GM18520 (cell line): ENCODE measurements at regions not wholly inside any gene's neighbourhood (a gene's known extent, or its start where the extent isn't known, plus 50 kb on each side); places are given as distances from the start of the nearest gene placed in this dataset.

ENCODE experiments used
- ATAC-seq: cut with Tn5 transposase; IDR thresholded peaks from one replicate; pipeline ENCODE4 v1.9.1; 2021; ENCODE audit not compliant: unreplicated experiment

GRCh38 chr21:27265492-27265891, 298.6 kb upstream of the ADAMTS5 start:
- ATAC-seq = no peak

- ATAC-seq = no peak
These were observed 294.8 kb upstream of the ADAMTS5 start for GRCh38 chr21:27261676-27262075.

- ATAC-seq = no peak
These were observed 293.8 kb upstream of the ADAMTS5 start for GRCh38 chr21:27260728-27261127.

DNA sequence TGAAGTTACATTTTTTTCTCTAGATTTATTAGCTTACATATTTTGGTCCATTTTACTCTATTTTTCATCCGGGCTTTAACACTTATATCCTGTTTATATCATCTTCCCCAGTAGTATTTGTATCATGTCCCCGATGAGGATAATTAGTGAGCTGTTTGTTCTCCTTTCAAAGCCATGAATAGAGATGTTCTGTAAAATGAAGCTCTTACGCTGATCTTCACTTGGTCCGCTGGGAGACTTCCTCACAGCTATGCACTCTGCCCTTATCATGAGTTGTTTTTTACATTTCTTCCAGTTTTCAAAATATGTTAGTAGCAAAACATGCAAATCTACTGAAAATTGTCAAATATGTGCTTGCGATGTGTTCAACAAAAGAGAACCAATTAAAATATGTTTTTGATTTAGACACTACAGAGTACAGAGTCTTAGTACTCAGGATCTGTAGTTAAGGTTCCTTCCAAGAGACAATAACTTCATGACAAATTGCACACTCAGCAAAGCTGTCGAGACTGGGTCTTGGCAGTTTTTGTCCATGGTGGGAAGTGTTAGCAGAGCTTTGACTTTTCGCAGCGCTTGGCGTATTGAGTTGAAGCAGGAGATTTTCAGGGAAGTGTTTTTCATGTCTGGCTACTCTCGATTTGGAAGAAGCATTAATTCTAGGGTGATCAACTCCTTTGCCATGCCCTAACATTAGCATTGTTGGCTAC, 292.0 kb upstream of the ADAMTS5 start:
- no peak for ATAC-seq

- no peak for ATAC-seq
These were observed 291.1 kb upstream of the ADAMTS5 start for GRCh38 chr21:27257908-27258556.

- no peak for ATAC-seq
These were observed 290.3 kb upstream of the ADAMTS5 start for GRCh38 chr21:27257226-27257625.

- ATAC-seq = no peak
These were observed 284.9 kb upstream of the ADAMTS5 start for GRCh38 chr21:27251752-27252151.

GRCh38 chr21:27250366-27250765, 283.5 kb upstream of the ADAMTS5 start:
- ATAC-seq = no peak

DNA sequence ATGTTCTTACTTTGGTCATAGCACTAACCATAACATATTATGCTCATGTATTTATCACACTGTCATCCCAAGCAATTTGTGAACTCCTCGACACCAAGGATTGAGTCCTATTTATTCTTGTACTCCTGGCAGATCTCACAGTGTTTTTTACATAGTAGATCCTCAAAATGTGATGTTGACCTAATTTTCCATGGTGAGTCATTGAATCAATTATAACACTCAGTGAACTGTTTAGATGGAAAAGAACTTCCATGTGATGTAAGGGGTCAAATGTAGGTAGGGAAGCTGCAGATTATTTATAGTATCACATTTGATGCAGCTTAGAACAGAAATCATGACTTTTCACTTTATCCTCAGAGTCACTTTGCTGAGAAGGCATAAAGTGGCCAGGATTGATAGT, 281.9 kb upstream of the ADAMTS5 start:
- no peak for ATAC-seq

- no peak for ATAC-seq
These were observed 279.9 kb upstream of the ADAMTS5 start for GRCh38 chr21:27246741-27247140.

DNA sequence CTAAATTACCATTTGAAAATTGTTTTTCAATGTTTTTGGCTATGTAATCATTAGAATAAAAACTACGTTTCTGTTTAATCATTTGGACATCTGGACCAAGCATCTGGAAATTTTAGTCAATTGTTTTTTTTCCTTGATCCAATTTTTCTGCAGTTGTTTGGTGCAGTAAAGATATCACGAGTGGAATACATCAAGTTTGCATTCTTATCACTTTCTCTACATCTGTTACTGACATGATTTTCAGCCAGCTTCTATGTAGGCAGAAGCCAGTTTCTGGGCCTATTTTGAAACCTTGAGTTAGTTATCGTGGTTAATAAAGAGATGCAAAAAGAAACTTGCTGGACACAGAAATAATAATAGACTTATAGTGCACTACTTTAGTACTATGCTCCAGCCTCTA, 277.9 kb upstream of the ADAMTS5 start:
- ATAC-seq = no peak

GRCh38 chr21:27244352-27244751, 277.5 kb upstream of the ADAMTS5 start:
- ATAC-seq = no peak

- no peak for ATAC-seq
These were observed 274.0 kb upstream of the ADAMTS5 start for GRCh38 chr21:27240839-27241238.

DNA sequence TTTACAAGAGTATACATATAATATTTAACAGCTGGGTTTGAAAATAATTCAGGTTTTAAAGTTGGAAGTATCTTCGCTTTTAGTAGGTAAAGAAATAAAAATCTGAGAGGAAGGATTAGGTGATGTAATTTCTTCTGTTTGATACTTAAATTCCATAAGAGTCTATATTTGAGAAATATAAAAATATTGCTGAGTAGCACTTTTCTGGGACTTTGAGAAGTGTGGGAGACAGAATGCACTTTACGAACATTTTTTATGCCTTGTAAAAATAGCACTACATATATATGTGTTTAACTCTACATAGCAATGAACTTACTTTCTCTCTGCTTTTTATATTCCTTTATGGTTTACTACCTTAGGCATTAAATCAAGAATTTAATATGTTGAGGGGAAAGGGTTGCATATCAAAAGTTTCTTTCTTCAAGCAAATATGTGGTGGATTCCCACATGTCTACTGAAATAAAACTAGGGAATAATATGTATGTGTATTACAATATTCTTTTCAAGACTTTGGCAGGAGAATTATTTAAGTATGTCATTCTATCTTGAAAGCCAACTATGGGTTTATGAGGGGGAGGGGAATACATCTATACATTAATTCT, 266.7 kb upstream of the ADAMTS5 start:
- ATAC-seq = no peak

DNA sequence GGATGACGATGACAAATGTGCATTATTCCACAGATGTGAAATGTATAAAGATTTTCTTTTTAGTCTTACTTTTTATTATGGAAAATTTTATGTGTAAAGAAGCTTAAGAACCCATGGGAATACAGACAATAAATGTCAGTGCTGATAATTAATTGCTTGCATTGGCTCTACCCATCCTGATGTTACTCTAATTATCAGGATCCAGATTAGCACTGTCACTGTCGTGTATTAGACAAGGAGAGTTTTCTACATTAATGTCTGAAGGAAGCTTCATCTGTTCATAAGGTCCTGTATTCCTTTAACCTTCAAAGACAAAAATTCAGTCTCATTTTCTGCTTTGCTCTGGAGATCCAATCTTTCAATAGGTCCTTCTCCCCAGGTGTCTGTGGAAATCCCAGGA, 259.1 kb upstream of the ADAMTS5 start:
- no peak for ATAC-seq

GRCh38 chr21:27225151-27225550, 258.3 kb upstream of the ADAMTS5 start:
- no peak for ATAC-seq

GRCh38 chr21:27224169-27224568, 257.3 kb upstream of the ADAMTS5 start:
- no peak for ATAC-seq

- no peak for ATAC-seq
These were observed 254.2 kb upstream of the ADAMTS5 start for GRCh38 chr21:27221077-27221476.

GRCh38 chr21:27220416-27220815, 253.5 kb upstream of the ADAMTS5 start:
- no peak for ATAC-seq

DNA sequence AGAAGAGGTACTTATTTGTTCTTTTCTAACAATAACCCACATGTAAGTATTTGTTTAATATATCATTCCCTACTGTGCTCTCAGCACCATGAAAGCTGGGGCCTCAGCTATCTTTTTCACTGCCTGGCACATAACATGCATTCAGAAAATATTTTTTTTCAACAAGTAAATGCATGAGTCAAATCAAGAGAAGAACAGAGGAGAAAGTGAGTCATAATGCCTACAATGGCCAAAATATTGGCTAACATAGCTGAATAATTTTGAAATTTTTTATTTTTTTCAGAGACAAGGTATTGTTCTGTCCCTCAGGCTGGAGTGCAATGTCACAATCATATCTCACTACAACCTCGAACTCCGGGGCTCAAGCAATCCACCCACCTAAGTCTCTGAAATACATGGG, 252.2 kb upstream of the ADAMTS5 start:
- ATAC-seq = no peak

- ATAC-seq = no peak
These were observed 246.4 kb upstream of the ADAMTS5 start for GRCh38 chr21:27213303-27213702.

- ATAC-seq = no peak
These were observed 245.6 kb upstream of the ADAMTS5 start for GRCh38 chr21:27212441-27212840.
